Tibial artery (tissue), 4 donors: ENCODE measurements at regions not wholly inside any gene's neighbourhood (a gene's known extent, or its start where the extent isn't known, plus 50 kb on each side); places are given as distances from the start of the nearest gene placed in this dataset.

Experiments used
- DNase-seq, 2 donors: peaks; one replicate each; pipeline ENCODE4 v3.0.0-alpha.2; 2019
- H3K27ac ChIP-seq, 2 donors: fragments of 200-600 bp; sonication (generic) in 1 of 2; 1 replicate in 1 of 2; 2 replicates in 1 of 2; pipeline ENCODE4 v1.5.1; 2018 to 2019; ENCODE audit warnings: mild to moderate bottlenecking in 1 of 2
- H3K27me3 ChIP-seq, 2 donors: fragments of 200-600 bp; sonication (generic) in 1 of 2; one replicate each; pipeline versions ENCODE4 v1.5.1 to v1.6.0; 2016 to 2019
- H3K36me3 ChIP-seq, 3 donors: fragments of 200-600 bp; sonication (generic) in 2 of 3; one replicate each; pipeline ENCODE4 v1.5.1; 2016 to 2019; ENCODE audit warnings: mild to moderate bottlenecking in 2 of 3
- H3K4me1 ChIP-seq, 4 donors: fragments of 200-600 bp; sonication (generic) in 2 of 4; 1 replicate in 3 of 4; 2 replicates in 1 of 4; pipeline ENCODE4 v1.5.1; 2016 to 2019
- H3K4me3 ChIP-seq, 2 donors: fragments of 200-600 bp; sonication (generic) in 1 of 2; 1 replicate in 1 of 2; 2 replicates in 1 of 2; pipeline ENCODE4 v1.5.1; 2018 to 2019; ENCODE audit warnings: mild to moderate bottlenecking in 2 of 2
- H3K9me3 ChIP-seq, 3 donors: fragments of 200-600 bp; sonication (generic) in 1 of 3; one replicate each; pipeline ENCODE4 v1.5.1; 2016 to 2019
- CTCF ChIP-seq, 2 experiments: fragments of 200-600 bp in 1 of 2; fragments of 450-650 bp in 1 of 2; IDR thresholded peaks; one replicate each; pipeline ENCODE4 v1.5.1; 2017 to 2019; ENCODE audit warnings: antibody characterized with exemption in 2 of 2, mild to moderate bottlenecking in 1 of 2, moderate library complexity in 1 of 2
- intact Hi-C: fragments of 100-400 bp; cut with DNase I; formaldehyde crosslinking; loops from one replicate; pipeline ENCODE4 v1.15.0; 2023; ENCODE audit warnings: low total_unique reads

GRCh38 chr2:234687718-234688475 lies 191.0 kb upstream of the ARL4C start:
- Histone ChIP-seq H3K27ac (no peak overlapping the region), H3K9me3 (no peaks in the 10 kb centered on the region), H3K4me1 (peaks cover 0 to 15% (median 10%) of the 10 kb centered on the region in 4 donors), H3K36me3 (no peaks in the 10 kb centered on the region), H3K4me3 (no peak overlapping the region), H3K27me3 (no peaks in the 10 kb centered on the region)
- intact Hi-C loops = no loop called here
- no peak for TF ChIP-seq CTCF (IDR thresholded peaks at IDR 0.05)
- no peak for DNase-seq

- intact Hi-C loops = no loop called here
- H3K36me3 ChIP-seq = no peaks in the 10 kb centered on the region
Observed at GRCh38 chr2:234686088-234686890, 189.4 kb upstream of the ARL4C start.

GRCh38 chr2:234684466-234684865 lies 187.6 kb upstream of the ARL4C start:
- no peaks in the 10 kb centered on the region for H3K36me3 ChIP-seq
- intact Hi-C loops = no loop called here
- no peak overlapping the region for H3K27ac ChIP-seq
- TF ChIP-seq CTCF (IDR thresholded peaks at IDR 0.05) = no peak
- no peak overlapping the region for H3K4me3 ChIP-seq
- H3K4me1 ChIP-seq = peaks cover 0 to 12% (median 7%) of the 10 kb centered on the region in 4 donors
- DNase-seq = no peak
- H3K27me3 ChIP-seq = no peaks in the 10 kb centered on the region
- H3K9me3 ChIP-seq = no peaks in the 10 kb centered on the region

More at GRCh38 chr2:234686088-234686890, 189.4 kb upstream of the ARL4C start:
- Histone ChIP-seq H3K4me3 (no peak overlapping the region), H3K9me3 (no peaks in the 10 kb centered on the region), H3K4me1 (peaks cover 0 to 13% (median 9%) of the 10 kb centered on the region in 4 donors), H3K27me3 (no peaks in the 10 kb centered on the region), H3K27ac (no peak overlapping the region)
- TF ChIP-seq CTCF (IDR thresholded peaks at IDR 0.05) = no peak
- no peak for DNase-seq

GRCh38 chr2:234683950-234684349 lies 187.1 kb upstream of the ARL4C start:
- H3K27ac ChIP-seq = no peak overlapping the region
- intact Hi-C loops = no loop called here
- H3K9me3 ChIP-seq = no peaks in the 10 kb centered on the region
- DNase-seq = no peak
- TF ChIP-seq CTCF (IDR thresholded peaks at IDR 0.05) = no peak
- no peak overlapping the region for H3K4me3 ChIP-seq
- H3K27me3 ChIP-seq = no peaks in the 10 kb centered on the region
- peaks cover 0 to 17% (median 11%) of the 10 kb centered on the region in 4 donors for H3K4me1 ChIP-seq
- H3K36me3 ChIP-seq = no peaks in the 10 kb centered on the region

- Histone ChIP-seq H3K27me3 (no peaks in the 10 kb centered on the region), H3K36me3 (no peaks in the 10 kb centered on the region), H3K4me3 (no peak overlapping the region), H3K9me3 (no peaks in the 10 kb centered on the region), H3K27ac (no peak overlapping the region), H3K4me1 (peaks cover 0 to 30% (median 19%) of the 10 kb centered on the region in 4 donors)
- no peak for DNase-seq
- intact Hi-C loops = no loop called here
- TF ChIP-seq CTCF (IDR thresholded peaks at IDR 0.05) = no peak
Observed at GRCh38 chr2:234682492-234683228, 185.8 kb upstream of the ARL4C start.
